Thyroid gland (tissue), 4 donors: ENCODE measurements at regions not wholly inside any gene's neighbourhood (a gene's known extent, or its start where the extent isn't known, plus 50 kb on each side); places are given as distances from the start of the nearest gene placed in this dataset.
"Not testable (repeated sequence)": the region's sequence is repeated elsewhere in the genome, so short reads cannot be mapped to it uniquely, and the experiment has no call there.

Experiments used
- POLR2A ChIP-seq, 2 donors: fragments of 450-650 bp; IDR thresholded peaks; one replicate each; pipeline ENCODE4 v1.6.1; 2017; ENCODE audit warnings: antibody characterized with exemption in 2 of 2, mild to moderate bottlenecking in 2 of 2, moderate library complexity in 1 of 2
- TF ChIP-seq, protein P1 (sequence below), 6 experiments: fragments of 200-600 bp in 3 of 6; fragments of 450-650 bp in 3 of 6; sonication (generic) in 3 of 6; IDR thresholded peaks; one replicate each; pipeline ENCODE4 v1.5.1; 2016 to 2019; ENCODE audit warnings: antibody characterized with exemption in 6 of 6, mild to moderate bottlenecking in 2 of 6, inconsistent platforms in 1 of 6, moderate library complexity in 1 of 6

DNA sequence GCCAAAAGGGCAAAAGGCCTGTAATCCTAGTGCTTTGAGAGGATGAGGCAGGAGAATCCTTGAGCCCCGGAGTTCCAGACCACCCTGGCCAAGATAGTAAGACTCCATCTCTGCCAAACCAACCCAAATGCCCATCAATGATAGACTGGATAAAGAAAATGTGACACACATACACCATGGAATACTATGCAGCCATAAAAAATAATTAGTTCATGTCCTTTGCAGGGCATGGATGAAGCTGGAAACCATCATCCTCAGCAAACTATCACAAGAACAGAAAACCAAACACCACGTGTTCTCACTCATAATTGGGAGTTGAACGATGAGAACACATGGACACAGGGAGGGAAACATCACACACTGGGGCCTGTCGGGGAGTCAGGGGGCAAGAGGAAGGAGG is 161.9 kb downstream of the C16orf95 start:
- TF ChIP-seq, protein P1, sequence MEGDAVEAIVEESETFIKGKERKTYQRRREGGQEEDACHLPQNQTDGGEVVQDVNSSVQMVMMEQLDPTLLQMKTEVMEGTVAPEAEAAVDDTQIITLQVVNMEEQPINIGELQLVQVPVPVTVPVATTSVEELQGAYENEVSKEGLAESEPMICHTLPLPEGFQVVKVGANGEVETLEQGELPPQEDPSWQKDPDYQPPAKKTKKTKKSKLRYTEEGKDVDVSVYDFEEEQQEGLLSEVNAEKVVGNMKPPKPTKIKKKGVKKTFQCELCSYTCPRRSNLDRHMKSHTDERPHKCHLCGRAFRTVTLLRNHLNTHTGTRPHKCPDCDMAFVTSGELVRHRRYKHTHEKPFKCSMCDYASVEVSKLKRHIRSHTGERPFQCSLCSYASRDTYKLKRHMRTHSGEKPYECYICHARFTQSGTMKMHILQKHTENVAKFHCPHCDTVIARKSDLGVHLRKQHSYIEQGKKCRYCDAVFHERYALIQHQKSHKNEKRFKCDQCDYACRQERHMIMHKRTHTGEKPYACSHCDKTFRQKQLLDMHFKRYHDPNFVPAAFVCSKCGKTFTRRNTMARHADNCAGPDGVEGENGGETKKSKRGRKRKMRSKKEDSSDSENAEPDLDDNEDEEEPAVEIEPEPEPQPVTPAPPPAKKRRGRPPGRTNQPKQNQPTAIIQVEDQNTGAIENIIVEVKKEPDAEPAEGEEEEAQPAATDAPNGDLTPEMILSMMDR (IDR thresholded peaks at IDR 0.05), result not testable (repeated sequence)
- not testable (repeated sequence) for TF ChIP-seq POLR2A (IDR thresholded peaks at IDR 0.05)
